Glutamatergic neuron (in vitro differentiated cells): ENCODE measurements at regions not wholly inside any gene's neighbourhood (a gene's known extent, or its start where the extent isn't known, plus 50 kb on each side); places are given as distances from the start of the nearest gene placed in this dataset.

Experiments
- DNase-seq: peaks from one replicate; pipeline ENCODE4 v3.0.0; 2022
- H3K27ac Mint-ChIP-seq: one replicate; pipeline ENCODE4 v1.8.0; 2020; ENCODE audit warnings: mild to moderate bottlenecking, mixed read lengths, inconsistent platforms; ENCODE audit not compliant: unreplicated experiment
- H3K27me3 Mint-ChIP-seq: one replicate; pipeline ENCODE4 v1.8.0; 2020; ENCODE audit warnings: mild to moderate bottlenecking, moderate library complexity, mixed read lengths, inconsistent platforms; ENCODE audit not compliant: unreplicated experiment
- H3K36me3 Mint-ChIP-seq: one replicate; pipeline ENCODE4 v1.8.0; 2020; ENCODE audit warnings: mild to moderate bottlenecking, mixed read lengths, inconsistent platforms; ENCODE audit not compliant: unreplicated experiment
- H3K4me1 Mint-ChIP-seq: one replicate; pipeline ENCODE4 v1.8.0; 2020; ENCODE audit warnings: mild to moderate bottlenecking, low read depth, mixed read lengths, inconsistent platforms; ENCODE audit not compliant: unreplicated experiment
- H3K4me3 Mint-ChIP-seq: one replicate; pipeline ENCODE4 v1.8.0; 2020; ENCODE audit warnings: mild to moderate bottlenecking, mixed read lengths, inconsistent platforms; ENCODE audit not compliant: unreplicated experiment
- H3K9me3 Mint-ChIP-seq: one replicate; pipeline ENCODE4 v1.8.0; 2020; ENCODE audit warnings: mild to moderate bottlenecking, moderate library complexity, mixed read lengths, inconsistent platforms; ENCODE audit not compliant: unreplicated experiment
- CTCF ChIP-seq: fragments of 200-600 bp; sonication (generic); IDR thresholded peaks from one replicate; pipeline ENCODE4 v1.5.0; 2021; ENCODE audit not compliant: partially characterized antibody, unreplicated experiment

- Mint-ChIP-seq H3K4me1 (peaks cover 15% of the 10 kb centered on the region), H3K4me3 (no peak overlapping the region), H3K9me3 (peaks cover 4% of the 10 kb centered on the region), H3K27me3 (peaks cover 8% of the 10 kb centered on the region), H3K36me3 (no peaks in the 10 kb centered on the region), H3K27ac (peak overlapping the region; percentile 66)
- DNase-seq, result no peak
- no peak for TF ChIP-seq CTCF
Measured at GRCh38 chr12:131456301-131457027, 254.4 kb upstream of the SFSWAP start.

GRCh38 chr12:131457028-131457310 lies 253.9 kb upstream of the SFSWAP start:
- TF ChIP-seq CTCF, result no peak
- H3K27ac Mint-ChIP-seq, result no peak overlapping the region
- H3K36me3 Mint-ChIP-seq, result no peaks in the 10 kb centered on the region
- DNase-seq, result no peak
- H3K9me3 Mint-ChIP-seq, result peaks cover 4% of the 10 kb centered on the region
- peaks cover 8% of the 10 kb centered on the region for H3K27me3 Mint-ChIP-seq
- H3K4me1 Mint-ChIP-seq, result peaks cover 15% of the 10 kb centered on the region
- H3K4me3 Mint-ChIP-seq, result no peak overlapping the region

DNA sequence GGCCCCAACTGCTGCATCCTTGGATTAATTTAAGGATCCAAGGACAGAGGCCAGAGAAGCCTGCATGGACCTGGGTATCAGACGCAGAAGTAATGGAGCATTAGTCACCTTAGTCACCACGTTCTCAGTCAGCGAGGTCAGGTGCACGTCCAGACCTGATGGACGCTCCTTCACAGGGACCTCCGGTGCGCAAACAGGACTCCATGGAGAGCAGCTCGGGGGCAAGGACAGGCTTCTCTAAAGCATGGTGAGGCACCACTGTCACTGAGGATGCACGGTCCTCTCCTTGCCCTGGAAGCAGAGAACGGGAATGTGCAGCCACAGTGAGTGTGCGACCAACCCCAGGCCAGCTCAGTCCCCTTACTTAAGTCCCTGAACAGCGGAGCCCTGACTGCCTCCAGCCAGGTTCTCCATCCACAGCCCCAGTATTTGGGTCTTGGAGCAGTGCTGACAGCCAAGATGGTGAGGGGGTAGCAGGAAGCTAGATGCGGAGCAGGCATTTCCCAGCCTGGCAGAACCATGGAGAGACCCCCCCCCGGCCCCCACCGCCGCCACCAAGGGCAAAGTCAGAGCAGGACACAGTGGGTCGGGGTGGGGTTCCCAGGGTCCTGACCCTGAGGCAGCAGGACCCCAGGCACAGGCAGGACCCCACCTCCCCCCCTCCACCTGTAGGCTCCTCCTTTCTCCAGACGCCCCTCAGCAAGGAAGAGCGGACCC lies 253.4 kb upstream of the SFSWAP start:
- Mint-ChIP-seq H3K4me1 (peaks cover 15% of the 10 kb centered on the region), H3K27ac (no peak overlapping the region), H3K9me3 (peaks cover 4% of the 10 kb centered on the region), H3K36me3 (no peaks in the 10 kb centered on the region), H3K4me3 (no peak overlapping the region), H3K27me3 (peaks cover 5% of the 10 kb centered on the region)
- no peak for TF ChIP-seq CTCF
- DNase-seq, result no peak

- no peaks in the 10 kb centered on the region for H3K36me3 Mint-ChIP-seq
- peaks cover 15% of the 10 kb centered on the region for H3K4me1 Mint-ChIP-seq
- no peak for DNase-seq
- peaks cover 5% of the 10 kb centered on the region for H3K27me3 Mint-ChIP-seq
- no peak overlapping the region for H3K27ac Mint-ChIP-seq
- H3K9me3 Mint-ChIP-seq, result peaks cover 4% of the 10 kb centered on the region
- no peak overlapping the region for H3K4me3 Mint-ChIP-seq
- no peak for TF ChIP-seq CTCF
Measured at GRCh38 chr12:131458048-131458374, 252.9 kb upstream of the SFSWAP start.
